Skin epidermis (tissue), 12 donors: ENCODE measurements at regions not wholly inside any gene's neighbourhood (a gene's known extent, or its start where the extent isn't known, plus 50 kb on each side); places are given as distances from the start of the nearest gene placed in this dataset.
"Not testable (repeated sequence)": the region's sequence is repeated elsewhere in the genome, so short reads cannot be mapped to it uniquely, and the experiment has no call there.

Source experiments
- H3K27ac ChIP-seq, 21 experiments: fragments of 200-600 bp; sonication (generic) in 11 of 21; one replicate each; pipeline ENCODE4 v1.5.0; 2020; ENCODE audit warnings: mild to moderate bottlenecking in 3 of 21, inconsistent platforms in 2 of 21, moderate library complexity in 2 of 21
- H3K4me3 ChIP-seq, 7 experiments: fragments of 200-600 bp; sonication (generic) in 2 of 7; one replicate each; pipeline ENCODE4 v1.5.0; 2020; ENCODE audit warnings: inconsistent platforms in 2 of 7, mild to moderate bottlenecking in 2 of 7, moderate library complexity in 1 of 7

DNA sequence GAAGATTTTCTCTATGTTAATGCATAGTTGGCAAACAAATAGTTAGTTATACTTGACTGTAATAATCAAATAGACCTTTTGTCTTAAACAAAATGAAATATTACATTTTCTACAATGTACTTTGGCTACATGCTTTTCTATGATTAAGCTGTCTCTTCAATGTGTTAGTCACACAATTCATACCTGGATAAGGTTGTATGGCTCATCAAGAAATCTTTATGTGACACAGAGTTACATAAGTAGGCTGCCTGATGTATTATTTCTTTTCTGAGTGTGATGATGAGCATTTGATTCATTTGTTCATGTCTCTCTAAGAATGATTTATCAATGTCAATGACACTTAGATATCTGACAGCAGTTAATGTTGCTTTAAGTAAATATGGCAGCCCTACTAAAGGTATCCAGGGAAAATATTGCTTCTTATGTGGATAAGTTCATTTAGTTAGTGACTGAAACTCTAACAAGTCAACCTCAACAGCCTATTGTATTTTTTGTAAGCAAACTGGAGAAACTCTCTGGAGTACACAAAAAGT lies 157.4 kb upstream of the SOX2 start:
- Histone ChIP-seq H3K27ac (no peak overlapping the region), H3K4me3 (no peak overlapping the region)

DNA sequence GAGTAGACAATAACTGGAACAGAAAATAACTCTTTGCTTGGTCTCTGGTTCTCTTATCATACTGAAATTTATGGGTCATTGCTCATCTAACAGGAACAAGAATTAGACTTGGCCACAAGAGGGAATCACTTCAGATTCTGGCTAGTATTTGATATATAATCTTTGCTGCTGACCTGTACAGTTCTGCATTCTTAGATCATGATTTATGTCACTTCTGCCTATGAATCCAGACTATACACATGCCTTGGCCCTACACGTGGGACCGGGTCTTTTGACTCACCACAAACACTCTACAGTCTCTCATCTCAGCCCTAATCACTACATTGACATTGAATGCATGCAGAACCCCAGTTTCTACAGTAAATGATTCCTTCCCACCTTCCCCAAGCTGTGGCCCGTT lies 162.5 kb upstream of the SOX2 start:
- Histone ChIP-seq H3K4me3 (no peak overlapping the region), H3K27ac (no peak overlapping the region)

DNA sequence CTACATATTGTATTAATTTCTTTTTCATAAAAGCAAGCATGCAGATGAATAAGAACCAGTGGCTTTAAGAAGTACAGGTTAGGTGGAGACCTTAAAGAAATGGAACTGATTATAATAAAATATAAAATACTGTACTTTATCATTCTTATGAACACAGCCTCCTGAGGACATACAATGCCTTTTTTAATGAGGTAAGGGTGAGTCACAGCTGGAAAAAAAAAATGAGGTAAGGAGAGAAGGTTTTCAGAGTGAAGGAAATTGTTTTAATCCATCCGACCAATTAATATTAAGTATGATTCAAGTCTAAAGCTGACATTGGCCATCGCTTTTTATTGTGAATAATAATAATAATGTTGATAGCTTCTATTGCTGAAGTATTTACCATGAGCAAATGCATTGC lies 170.3 kb upstream of the SOX2 start:
- Histone ChIP-seq H3K4me3 (no peak overlapping the region), H3K27ac (no peak overlapping the region)

DNA sequence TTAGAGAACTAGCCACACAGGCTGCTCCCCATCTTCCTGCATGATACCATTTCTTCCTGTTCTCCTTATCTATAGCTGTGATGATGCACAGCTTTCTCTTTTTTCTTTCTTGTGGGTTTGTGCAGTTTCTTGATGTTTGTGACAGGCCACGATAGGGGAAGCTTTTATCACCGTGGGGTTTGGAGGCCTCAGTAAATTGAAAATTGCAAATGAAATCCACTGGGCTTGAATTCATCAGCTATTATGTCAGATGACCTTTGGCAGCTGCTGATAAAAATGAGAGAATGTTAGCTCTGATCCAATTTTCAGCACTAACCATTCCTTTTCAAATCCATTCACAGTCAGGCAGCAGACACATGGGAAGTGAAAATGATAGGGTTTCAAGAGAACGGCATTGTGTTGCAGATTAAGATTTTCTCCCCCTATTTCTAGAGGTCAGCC lies 176.9 kb upstream of the SOX2 start:
- Histone ChIP-seq H3K27ac (no peak overlapping the region), H3K4me3 (no peak overlapping the region)

DNA sequence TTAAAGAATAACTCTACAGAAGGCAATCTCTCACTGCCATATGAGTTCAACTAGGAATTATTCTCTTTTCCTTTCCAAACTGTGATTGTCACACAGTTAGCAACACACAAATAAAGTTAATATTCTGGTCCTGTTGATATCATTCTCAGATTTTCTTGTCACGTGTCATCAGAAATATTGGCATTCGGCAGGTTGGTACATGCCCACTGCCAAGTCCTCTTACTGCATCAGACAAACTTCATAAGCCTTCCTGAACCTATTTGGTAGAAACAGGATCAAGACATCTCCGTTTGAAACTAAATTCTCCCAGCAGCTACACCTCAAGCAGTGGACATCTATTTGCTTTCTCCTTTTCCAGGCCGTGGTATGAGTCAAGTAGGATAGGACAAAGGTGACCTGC lies 177.9 kb upstream of the SOX2 start:
- H3K27ac ChIP-seq: no peak overlapping the region
- H3K4me3 ChIP-seq: no peak overlapping the region

DNA sequence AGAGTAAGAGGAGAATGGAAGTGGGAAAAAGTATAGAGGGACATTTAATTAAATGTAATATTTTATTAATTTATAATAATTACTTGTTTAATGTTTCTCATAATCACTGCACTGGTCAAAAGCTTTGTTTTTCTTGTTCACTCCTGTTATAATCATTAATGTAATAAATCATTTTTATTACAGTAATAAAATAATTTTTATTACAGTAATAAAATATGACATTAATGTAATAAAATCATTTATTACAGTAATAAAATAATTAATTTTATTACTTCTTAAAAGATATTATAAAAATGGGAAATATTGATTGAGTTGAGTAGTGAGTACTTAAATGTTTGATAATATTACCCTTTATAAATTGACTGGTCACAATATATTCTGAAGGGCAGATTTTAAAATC lies 181.1 kb upstream of the SOX2 start:
- H3K4me3 ChIP-seq: no peak overlapping the region
- H3K27ac ChIP-seq: no peak overlapping the region

DNA sequence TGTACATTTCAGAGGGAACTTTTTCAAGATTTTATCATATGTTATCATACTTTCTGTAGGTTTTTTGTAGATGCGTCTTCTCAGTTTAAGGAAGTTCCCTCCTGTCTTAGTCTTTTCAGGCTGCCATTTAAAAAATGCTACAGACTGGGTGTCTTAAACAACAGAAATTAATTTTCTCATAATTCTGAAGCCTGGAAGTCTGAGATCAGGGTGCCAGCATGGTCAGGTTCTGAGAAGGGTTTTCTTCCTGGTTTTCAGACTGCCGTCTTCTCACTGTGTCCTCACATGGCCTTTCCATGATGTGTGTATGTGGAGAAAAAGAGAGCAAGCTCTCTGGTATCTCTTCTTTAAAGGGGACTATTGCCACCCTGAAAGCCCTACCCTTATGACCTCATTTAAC lies 189.9 kb upstream of the SOX2 start:
- H3K27ac ChIP-seq: no peak overlapping the region

DNA sequence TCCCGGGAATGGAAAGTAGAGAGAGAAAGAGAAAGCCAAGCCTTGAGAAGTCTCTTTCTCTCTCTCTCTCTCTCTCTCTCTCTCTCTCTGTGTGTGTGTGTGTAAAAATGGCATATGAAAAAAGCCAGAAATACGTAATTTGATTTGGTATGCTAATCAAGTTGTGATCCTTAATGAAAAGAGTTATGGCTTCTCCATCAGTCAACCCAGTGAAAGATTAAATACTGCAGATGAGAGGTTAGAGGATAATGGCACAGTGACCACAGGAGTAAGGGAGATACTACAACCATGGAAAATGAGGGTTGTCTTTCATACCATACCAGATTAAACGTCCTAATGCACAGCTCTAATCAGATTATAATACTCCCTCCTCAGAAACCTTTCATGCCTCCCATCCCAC lies 193.5 kb upstream of the SOX2 start:
- H3K27ac ChIP-seq: no peak overlapping the region
- no peak overlapping the region for H3K4me3 ChIP-seq

More for the DNA sequence above, 189.9 kb upstream of the SOX2 start:
- H3K4me3 ChIP-seq: no peak overlapping the region

DNA sequence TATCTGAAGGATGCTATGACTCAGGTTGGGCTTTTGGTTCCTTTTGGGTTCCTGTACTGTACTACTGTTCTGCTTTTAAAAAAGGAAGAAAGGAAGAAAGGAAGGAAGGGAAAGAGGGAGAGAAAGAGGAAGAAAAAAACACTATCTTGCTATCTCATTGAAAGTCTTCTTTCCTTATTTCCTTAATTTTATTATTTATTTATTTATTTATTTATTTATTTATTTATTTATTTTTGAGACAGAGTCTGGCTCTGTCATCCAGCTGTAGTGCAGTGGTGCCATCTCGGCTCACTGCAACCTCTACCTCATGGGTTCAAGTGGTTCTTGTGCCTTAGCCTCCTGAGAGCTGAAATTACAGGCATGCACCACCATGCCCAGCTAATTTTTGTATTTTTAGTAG lies 198.9 kb upstream of the SOX2 start:
- no peak overlapping the region for H3K27ac ChIP-seq
- no peak overlapping the region for H3K4me3 ChIP-seq

DNA sequence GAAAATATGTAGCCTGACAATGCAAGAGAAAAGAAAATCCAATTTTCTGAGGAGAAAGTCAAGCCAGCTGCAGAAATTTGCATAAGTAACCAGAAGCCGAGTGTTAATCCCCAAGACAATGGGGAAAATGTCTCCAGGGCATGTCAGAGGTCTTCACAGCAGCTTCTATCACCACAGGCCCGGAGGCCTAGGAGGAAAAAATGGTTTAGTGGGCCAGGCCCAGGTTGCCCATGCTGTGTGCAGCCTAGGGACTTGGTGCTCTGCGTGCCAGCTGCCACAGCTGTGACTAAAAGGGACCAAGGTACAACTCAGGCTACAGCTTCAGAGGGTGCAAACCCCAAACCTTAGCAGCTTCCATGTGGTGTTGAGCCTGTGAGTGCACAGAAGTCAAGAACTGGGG lies 201.2 kb upstream of the SOX2 start:
- no peak overlapping the region for H3K27ac ChIP-seq
- no peak overlapping the region for H3K4me3 ChIP-seq

DNA sequence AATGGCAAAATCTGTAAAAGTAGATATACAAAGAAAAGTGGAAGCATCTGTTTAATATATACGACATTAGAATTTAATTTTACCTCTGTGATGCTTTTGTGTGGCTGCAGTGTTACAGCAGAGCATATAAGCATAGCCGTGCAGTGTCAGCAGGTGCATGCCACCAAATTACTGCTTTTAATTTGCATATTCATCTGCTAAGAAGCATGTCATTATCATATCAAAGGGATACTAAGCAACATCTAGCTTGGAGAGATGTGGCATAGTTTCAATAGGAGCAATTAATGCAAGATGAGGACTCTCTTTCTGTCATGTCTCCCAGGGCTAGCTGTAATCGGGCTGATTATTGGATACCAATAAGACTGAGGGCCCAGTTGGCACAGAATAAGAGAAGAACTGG lies 214.4 kb upstream of the SOX2 start:
- H3K4me3 ChIP-seq: no peak overlapping the region
- H3K27ac ChIP-seq: no peak overlapping the region

DNA sequence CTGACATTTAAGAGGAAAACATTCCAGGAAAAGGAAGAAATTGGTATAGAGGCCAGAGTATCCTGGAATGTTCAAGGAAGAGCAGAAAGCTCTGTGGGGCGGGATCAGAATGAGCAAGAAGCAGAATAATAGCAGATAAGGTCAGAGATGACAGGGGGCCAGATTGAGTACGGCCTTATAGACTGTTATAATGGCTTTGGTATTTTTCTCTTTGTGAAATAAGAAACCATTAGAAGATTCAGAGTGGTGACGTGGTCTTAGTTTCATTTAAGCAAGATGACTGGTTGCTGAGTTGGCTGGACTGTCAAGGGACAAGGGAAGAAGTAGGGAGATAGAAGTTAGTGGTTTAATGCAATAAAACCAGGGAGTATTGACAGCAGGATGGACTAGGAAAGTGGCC lies 218.3 kb upstream of the SOX2 start:
- Histone ChIP-seq H3K4me3 (no peak overlapping the region), H3K27ac (no peak overlapping the region)

DNA sequence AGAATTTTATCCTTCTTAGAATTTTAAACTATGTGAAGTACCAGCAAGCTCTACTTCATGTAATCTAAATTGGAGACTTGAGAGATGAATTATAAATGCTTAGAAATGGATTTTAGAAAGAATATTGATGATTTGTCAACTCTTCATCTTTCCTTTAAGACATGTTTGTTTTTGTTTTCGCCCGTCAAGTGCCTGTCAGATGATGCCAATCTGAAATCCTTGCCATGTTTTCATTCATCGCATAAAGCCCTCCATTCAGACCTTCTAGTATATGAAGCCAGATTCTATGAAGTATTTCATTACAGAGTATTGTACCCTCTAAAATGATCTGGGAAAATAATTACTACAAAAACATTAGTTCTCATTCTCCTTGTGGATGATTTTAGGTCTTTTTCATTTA lies 223.2 kb upstream of the SOX2 start:
- Histone ChIP-seq H3K27ac (no peak overlapping the region), H3K4me3 (no peak overlapping the region)

DNA sequence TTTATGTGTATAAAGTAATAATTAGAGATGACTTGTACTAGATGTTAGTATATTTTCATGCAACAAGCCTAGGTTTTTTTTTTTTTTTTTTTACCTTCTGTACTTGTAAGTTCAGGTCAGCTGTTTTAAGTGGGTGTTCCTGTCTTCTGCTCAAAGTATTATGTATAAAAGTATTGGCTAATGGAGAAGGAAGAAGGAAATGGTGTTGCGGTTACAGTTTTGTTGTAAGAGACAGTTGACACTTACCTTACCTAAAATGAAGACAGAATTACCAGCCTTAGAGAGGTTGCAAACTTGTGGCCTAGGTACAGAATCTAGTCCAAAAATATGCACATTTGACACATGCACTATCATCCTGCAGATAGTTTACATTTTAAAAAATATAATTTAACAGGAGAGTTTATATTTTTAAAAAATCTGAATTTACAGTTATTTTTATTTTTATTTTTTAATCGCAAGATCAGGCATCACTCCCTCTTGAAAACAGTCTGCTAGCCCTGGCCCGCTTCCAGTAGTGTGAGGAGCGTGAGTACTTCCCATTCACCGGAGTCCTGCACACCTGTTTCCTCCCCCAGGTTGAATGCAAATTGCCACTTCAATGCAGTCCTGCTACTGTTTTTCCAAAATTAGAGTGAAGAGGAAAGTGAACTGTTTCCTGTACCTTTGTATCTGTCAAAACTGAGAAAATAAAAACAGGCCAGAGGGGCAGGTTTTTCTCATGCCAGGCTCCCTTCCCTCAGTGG lies 224.3 kb upstream of the SOX2 start:
- Histone ChIP-seq H3K27ac (no peak overlapping the region), H3K4me3 (no peak overlapping the region)

DNA sequence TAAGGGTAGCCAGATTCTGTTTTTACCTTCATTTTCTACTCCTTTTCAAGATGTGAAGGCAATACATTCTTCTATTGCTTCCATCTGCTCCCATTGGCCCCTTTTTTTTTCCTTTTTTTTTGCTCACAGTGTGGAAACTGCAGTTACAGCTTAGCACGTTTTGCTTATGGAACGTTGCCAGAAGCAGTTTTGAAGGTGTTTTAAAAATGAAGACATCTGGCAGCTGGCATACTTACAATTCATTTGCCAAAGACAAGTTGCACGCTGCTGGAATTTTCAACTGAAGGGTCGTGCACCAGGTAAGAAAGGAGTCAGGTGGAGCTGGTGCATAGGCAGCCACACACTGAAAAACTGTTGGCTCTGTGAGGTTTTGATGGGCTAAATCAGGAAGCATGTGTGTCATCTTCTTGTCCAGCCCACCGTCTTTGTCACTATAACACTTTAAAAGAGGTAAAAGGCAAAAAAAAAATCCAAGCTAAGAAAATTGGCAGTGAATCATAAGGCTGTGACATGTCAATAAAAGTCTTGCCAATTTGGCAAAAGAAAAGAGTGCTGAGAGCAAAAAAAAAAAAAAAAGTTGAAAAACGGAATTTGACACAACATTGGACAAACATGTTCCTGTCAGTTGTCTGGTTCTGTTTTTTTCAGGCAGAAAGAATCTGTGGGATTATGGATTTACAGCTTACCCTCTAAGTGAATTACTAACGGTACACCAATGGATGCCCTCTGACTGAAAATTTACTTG lies 225.4 kb upstream of the SOX2 start:
- no peak overlapping the region for H3K4me3 ChIP-seq
- H3K27ac ChIP-seq: no peak overlapping the region

DNA sequence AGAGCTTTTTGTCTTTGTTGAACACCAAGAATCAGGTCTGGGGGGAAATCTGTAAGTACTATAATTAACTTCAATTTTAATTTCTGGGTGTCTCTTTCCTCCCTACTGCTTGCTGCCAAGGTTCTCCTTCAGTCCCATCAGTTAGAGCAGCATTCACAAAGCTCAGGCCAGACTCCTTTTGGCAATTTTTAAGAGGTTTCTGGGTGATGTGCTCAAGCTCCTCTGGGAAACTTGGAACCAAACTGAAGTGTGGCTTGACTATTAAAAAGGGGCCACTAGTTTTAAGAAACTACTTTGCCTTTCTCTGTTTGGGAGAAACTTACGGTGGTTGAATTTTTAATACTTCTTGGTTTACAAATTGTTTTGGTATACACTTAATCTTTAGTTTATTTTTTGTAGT lies 227.7 kb upstream of the SOX2 start:
- H3K4me3 ChIP-seq: no peak overlapping the region
- no peak overlapping the region for H3K27ac ChIP-seq

DNA sequence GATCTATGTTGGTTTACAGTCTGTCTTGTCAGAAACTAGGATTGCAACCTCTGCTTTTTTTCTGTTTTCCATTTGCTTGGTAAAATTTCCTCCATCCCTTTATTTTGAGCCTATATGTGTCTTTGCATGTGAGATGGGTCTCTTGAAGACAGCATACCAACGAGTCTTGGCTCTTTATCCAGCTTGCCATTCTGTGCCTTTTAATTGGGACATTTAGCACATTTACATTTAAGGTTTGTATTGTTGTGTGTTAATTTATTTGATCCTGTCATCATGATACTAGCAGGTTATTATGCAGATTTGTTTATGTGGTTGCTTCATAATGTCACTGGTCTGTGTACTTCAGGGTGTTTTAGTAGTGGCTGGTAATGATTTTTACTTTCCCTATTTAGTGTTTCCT lies 236.6 kb upstream of the SOX2 start:
- H3K4me3 ChIP-seq, H3K27ac ChIP-seq: not testable (repeated sequence)

DNA sequence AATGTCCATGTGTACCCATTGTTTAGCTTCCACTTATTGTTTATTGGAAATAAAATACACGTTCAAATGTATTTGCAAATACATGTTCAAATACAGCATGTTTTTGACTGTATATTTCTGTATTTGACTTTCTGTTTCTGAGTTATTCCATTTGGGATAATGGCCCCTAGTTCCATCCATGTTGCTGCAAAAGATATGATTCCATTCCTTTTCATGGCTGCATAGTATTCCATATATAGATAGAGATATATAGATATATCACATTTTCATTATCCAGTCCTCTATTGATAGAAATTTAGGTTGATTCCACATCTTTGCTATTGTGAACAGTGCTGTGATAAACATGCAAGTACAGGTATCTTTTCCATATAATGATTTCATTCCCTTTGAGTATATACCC lies 241.4 kb upstream of the SOX2 start:
- no peak overlapping the region for H3K27ac ChIP-seq
- no peak overlapping the region for H3K4me3 ChIP-seq

DNA sequence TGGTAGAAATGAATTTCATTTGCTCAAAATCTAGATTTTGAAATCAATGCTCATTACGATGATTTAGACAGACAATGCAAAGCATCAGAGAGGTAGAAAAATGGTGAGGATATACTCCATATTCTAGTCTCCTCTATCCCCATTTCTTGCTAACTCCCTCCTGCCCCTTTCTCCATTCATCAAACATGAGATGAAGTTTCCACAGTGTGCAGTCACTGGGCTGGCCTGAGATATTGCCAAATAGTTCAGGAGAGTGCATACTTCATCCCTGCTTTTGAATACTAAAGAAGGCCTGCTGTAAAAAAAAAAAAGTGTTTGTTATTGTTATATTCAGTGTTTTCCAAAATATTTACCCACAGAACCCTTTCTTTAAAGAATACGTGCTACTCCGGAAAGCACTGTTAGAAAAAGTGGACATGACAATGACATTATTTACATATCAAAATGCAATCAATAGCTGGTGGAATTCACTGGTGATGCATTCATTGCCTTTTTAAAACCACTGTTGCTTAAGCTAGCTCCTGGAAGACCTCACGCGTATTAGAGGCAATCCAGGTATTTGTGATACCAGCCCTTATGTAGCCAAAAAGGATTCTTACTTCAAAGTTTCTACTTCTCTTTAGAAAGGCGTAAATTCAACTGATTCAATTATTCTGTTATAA lies 247.6 kb upstream of the SOX2 start:
- Histone ChIP-seq H3K27ac (no peak overlapping the region), H3K4me3 (no peak overlapping the region)

DNA sequence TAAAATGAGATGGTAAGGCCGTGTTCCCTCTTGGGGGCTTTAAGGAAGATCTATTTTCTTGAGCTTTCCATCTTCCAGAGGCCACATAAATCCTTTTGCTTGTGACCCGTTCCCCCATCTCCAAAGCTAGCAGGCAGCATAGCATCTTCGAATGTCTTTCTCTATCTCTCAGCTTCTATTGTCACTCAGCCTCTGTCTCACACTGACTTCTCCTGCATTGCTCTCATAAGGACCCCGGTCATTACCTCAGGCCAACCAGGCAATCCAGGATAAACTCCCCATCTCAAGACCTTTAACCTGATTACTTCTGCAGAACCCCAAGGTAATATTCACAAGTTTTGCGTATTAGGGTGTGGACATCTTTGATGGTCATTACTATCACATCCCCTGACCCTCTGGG lies 250.3 kb upstream of the SOX2 start:
- Histone ChIP-seq H3K27ac (no peak overlapping the region), H3K4me3 (no peak overlapping the region)

DNA sequence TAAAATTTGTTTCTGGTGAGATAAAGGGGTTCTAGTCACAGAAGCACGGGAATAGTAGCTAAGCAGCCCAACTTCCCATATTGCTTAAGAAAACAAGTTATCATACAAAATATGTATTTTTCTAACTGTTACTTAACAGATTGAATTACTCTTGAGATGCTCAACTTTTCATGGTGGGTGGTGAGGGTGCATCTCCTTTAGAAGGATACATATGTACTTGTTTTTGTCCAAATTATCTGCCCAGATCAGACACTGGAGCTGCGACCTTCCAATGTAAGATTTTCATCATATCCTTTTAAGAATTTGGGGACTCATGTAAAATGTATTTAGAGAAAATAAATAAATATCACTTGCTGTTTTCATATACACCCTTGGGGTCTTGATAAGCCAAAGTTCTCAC lies 252.2 kb upstream of the SOX2 start:
- Histone ChIP-seq H3K4me3 (no peak overlapping the region), H3K27ac (no peak overlapping the region)
